ENCODE measurements at regions not wholly inside any gene's neighbourhood (a gene's known extent, or its start where the extent isn't known, plus 50 kb on each side); places are given as distances from the start of the nearest gene placed in this dataset.

- no peak for DNase-seq (ENCODE audit: low spot score in 2 of 2)
- H3K9me3 ChIP-seq = no peaks in the 10 kb centered on the region
- intact Hi-C loops (cut with DNase I) = no loop called here
- H3K27me3 ChIP-seq = no peaks in the 10 kb centered on the region
- H3K36me3 ChIP-seq = no peaks in the 10 kb centered on the region
- no peaks in the 10 kb centered on the region for H3K4me1 ChIP-seq
- no peak overlapping the region for H3K27ac ChIP-seq
- TF ChIP-seq CTCF (IDR thresholded peaks at IDR 0.05) = no peak
- H3K4me3 ChIP-seq = no peak overlapping the region
These were observed 269.3 kb upstream of the ANO3 start for GRCh38 chr11:26062660-26063059.

DNA sequence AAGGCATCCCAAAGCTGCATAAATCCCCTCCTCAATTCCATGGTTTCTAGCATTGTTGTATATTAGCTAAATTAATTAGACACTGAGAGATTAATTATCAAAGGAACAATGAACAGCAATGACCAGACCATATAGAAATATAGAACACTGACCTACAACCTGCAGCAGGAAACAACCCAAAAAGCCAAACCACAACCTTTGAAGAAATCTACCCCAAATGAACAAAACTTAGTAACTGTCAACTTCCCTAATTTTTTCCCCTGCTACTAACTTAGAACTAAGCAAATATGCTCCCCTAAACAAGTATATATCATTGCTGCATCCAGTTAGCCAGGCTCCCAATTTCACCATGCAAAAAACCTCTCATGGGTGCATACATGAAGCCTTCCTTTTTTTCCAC lies 268.0 kb upstream of the ANO3 start:
- H3K27me3 ChIP-seq = no peaks in the 10 kb centered on the region
- TF ChIP-seq CTCF (IDR thresholded peaks at IDR 0.05) = no peak
- intact Hi-C loops (cut with DNase I) = no loop called here
- no peak overlapping the region for H3K27ac ChIP-seq
- H3K4me1 ChIP-seq = no peaks in the 10 kb centered on the region
- no peak for DNase-seq (ENCODE audit: low spot score in 2 of 2)
- no peak overlapping the region for H3K4me3 ChIP-seq
- H3K36me3 ChIP-seq = no peaks in the 10 kb centered on the region
- H3K9me3 ChIP-seq = no peaks in the 10 kb centered on the region

DNA sequence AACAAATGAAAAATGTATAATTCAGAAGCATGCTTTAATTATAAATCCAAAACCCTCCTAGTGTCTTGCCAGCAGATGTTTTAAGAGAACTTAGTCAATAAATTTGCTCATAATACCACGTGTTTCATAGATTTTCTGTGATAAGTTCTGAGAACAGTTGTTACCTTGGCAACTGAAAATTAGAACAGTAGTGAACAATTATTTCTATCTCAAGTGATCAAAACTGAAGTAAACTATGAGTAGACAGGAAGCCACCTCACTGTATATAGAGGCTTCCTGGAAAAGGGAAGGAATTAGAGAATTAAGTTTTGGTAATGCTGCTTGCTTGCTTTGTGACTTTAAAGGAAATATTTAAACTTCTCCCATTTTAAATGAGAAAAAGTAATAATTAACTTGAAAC lies 266.0 kb upstream of the ANO3 start:
- Histone ChIP-seq H3K4me1 (no peaks in the 10 kb centered on the region), H3K27me3 (no peaks in the 10 kb centered on the region), H3K36me3 (no peaks in the 10 kb centered on the region), H3K4me3 (no peak overlapping the region), H3K9me3 (no peaks in the 10 kb centered on the region), H3K27ac (no peak overlapping the region)
- TF ChIP-seq CTCF (IDR thresholded peaks at IDR 0.05) = no peak
- intact Hi-C loops (cut with DNase I) = no loop called here
- no peak for DNase-seq (ENCODE audit: low spot score in 2 of 2)

DNA sequence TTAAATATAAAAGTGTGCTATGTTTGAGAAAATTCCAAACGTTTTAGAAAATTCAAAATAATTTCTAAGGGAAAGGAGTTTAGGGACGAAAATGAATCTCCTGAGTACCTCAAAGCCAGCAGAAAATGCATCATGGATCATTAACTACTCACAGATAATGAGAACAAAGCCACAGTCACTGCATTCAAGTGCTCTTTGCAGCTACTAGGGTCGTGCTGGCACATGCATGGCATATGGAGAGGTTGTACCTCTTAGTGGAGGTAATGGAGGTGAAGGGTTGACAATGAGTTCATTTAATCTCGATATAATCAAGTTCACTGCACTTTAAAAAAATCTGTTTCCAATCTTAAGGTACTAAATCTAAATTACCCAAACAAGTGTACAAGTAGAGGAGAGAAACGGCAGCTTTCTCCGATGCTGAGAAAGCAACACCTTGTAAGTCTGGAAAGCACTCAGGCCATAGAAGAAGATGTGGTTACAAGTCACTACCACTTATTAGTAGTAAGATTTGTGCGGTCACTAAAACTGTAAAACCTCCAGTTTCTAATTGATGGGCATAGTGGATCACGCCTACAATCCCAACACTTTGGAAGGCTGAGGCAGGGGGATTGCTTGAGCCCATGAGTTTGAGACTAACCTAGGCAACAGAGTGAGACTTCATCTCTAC lies 261.1 kb upstream of the ANO3 start:
- intact Hi-C loops (cut with DNase I) = no loop called here
- Histone ChIP-seq H3K4me3 (no peak overlapping the region), H3K36me3 (no peaks in the 10 kb centered on the region), H3K27me3 (no peaks in the 10 kb centered on the region), H3K9me3 (no peaks in the 10 kb centered on the region), H3K4me1 (no peaks in the 10 kb centered on the region), H3K27ac (no peak overlapping the region)
- TF ChIP-seq CTCF (IDR thresholded peaks at IDR 0.05) = no peak
- no peak for DNase-seq (ENCODE audit: low spot score in 2 of 2)

GRCh38 chr11:26072614-26073153 lies 259.2 kb upstream of the ANO3 start:
- intact Hi-C loops (cut with DNase I) = no loop called here
- no peak for TF ChIP-seq CTCF (IDR thresholded peaks at IDR 0.05)
- Histone ChIP-seq H3K36me3 (no peaks in the 10 kb centered on the region), H3K4me3 (no peak overlapping the region), H3K4me1 (no peaks in the 10 kb centered on the region), H3K27ac (no peak overlapping the region), H3K9me3 (no peaks in the 10 kb centered on the region), H3K27me3 (no peaks in the 10 kb centered on the region)
- no peak for DNase-seq (ENCODE audit: low spot score in 2 of 2)

DNA sequence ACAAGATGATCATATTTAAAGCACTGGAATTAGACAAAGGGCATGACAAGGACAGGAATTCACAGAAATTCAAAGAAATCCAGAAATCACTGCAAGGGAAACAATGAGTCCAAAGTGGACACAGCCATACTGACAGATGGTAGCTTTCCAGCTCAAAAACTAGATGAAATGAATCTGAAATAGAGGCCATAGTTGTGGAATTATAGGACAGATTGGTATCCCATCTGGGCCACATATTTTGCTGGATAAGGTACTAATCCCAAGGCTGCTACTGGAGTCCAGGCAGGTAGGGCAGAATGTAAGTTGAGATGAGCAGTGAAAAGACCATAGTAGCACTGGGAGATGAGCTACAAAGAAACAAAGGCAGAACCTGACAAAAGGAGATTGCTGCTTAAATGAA lies 258.3 kb upstream of the ANO3 start:
- Histone ChIP-seq H3K4me1 (no peaks in the 10 kb centered on the region), H3K27me3 (no peaks in the 10 kb centered on the region), H3K27ac (no peak overlapping the region), H3K9me3 (no peaks in the 10 kb centered on the region), H3K4me3 (no peak overlapping the region), H3K36me3 (no peaks in the 10 kb centered on the region)
- no peak for TF ChIP-seq CTCF (IDR thresholded peaks at IDR 0.05)
- no peak for DNase-seq (ENCODE audit: low spot score in 2 of 2)
- intact Hi-C loops (cut with DNase I) = no loop called here
